Loucy (cell line): ENCODE measurements at regions not wholly inside any gene's neighbourhood (a gene's known extent, or its start where the extent isn't known, plus 50 kb on each side); places are given as distances from the start of the nearest gene placed in this dataset.

ENCODE experiments used
- EZH2phosphoT487 ChIP-seq: fragments of 200-600 bp; IDR thresholded peaks from 2 replicates; pipeline ENCODE4 v1.6.1; 2018; ENCODE audit warnings: antibody characterized with exemption, mild to moderate bottlenecking, moderate library complexity, borderline replicate concordance
- TF ChIP-seq, protein P1 (sequence below): fragments of 200-600 bp; sonication (generic); conservative IDR thresholded peaks from 2 replicates; pipeline ENCODE4 v1.5.1; 2014; ENCODE audit warnings: mild to moderate bottlenecking, antibody characterized with exemption, low read length

DNA sequence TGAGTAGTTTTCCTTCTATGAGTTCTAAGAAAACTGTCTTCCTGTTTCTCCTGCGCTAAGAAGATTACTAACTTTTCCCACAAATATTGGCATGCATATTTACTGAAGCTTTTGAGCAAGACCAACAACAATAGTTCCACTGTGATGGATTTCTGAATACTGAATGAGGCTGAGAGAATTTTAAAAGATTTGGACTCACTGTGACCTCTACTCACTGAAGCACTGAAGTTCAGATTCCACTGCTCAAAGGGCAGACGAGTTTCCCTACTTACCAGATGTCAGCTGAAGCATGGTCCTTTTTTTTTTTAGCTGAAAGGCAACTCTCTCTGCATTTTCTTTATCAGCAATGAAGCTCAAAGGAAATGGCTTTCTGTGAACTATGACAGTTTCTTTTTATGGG lies 718.5 kb downstream of the RFPL4B start:
- TF ChIP-seq, protein P1, sequence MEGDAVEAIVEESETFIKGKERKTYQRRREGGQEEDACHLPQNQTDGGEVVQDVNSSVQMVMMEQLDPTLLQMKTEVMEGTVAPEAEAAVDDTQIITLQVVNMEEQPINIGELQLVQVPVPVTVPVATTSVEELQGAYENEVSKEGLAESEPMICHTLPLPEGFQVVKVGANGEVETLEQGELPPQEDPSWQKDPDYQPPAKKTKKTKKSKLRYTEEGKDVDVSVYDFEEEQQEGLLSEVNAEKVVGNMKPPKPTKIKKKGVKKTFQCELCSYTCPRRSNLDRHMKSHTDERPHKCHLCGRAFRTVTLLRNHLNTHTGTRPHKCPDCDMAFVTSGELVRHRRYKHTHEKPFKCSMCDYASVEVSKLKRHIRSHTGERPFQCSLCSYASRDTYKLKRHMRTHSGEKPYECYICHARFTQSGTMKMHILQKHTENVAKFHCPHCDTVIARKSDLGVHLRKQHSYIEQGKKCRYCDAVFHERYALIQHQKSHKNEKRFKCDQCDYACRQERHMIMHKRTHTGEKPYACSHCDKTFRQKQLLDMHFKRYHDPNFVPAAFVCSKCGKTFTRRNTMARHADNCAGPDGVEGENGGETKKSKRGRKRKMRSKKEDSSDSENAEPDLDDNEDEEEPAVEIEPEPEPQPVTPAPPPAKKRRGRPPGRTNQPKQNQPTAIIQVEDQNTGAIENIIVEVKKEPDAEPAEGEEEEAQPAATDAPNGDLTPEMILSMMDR = no peak
- TF ChIP-seq EZH2phosphoT487 = no peak
